ENCODE measurements at regions not wholly inside any gene's neighbourhood (a gene's known extent, or its start where the extent isn't known, plus 50 kb on each side); places are given as distances from the start of the nearest gene placed in this dataset.

DNA sequence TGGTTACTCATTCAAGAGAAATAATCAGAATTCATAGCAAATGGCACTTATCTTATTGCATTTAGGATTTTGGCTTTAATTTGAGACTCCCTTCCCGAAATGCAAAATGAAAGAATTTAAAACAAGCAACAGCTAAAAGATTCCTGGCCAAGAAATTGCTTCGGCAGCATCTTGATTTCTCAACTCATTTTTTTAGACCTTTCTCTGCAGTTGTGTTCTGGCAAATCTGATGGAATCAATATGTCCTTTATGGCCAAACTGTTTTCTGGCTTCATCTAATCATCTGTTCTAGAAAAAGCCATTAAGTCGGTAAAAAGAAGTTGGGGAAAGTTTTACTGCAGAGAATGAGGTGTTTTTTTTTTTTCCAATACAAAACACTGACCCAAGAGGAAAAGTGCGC lies 172.1 kb downstream of the SLC16A9 start:
- TF ChIP-seq, protein P1, sequence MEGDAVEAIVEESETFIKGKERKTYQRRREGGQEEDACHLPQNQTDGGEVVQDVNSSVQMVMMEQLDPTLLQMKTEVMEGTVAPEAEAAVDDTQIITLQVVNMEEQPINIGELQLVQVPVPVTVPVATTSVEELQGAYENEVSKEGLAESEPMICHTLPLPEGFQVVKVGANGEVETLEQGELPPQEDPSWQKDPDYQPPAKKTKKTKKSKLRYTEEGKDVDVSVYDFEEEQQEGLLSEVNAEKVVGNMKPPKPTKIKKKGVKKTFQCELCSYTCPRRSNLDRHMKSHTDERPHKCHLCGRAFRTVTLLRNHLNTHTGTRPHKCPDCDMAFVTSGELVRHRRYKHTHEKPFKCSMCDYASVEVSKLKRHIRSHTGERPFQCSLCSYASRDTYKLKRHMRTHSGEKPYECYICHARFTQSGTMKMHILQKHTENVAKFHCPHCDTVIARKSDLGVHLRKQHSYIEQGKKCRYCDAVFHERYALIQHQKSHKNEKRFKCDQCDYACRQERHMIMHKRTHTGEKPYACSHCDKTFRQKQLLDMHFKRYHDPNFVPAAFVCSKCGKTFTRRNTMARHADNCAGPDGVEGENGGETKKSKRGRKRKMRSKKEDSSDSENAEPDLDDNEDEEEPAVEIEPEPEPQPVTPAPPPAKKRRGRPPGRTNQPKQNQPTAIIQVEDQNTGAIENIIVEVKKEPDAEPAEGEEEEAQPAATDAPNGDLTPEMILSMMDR (conservative IDR thresholded peaks at IDR 0.05; ENCODE audit: low read depth), result no peak
- ChIA-PET POLR2A (ENCODE audit: low non-redundant PET) (no interaction called here), CTCF (no interaction called here)
- DNase-seq (ENCODE audit: low spot score), result no peak
- no peak overlapping the region for H3K27ac ChIP-seq

DNA sequence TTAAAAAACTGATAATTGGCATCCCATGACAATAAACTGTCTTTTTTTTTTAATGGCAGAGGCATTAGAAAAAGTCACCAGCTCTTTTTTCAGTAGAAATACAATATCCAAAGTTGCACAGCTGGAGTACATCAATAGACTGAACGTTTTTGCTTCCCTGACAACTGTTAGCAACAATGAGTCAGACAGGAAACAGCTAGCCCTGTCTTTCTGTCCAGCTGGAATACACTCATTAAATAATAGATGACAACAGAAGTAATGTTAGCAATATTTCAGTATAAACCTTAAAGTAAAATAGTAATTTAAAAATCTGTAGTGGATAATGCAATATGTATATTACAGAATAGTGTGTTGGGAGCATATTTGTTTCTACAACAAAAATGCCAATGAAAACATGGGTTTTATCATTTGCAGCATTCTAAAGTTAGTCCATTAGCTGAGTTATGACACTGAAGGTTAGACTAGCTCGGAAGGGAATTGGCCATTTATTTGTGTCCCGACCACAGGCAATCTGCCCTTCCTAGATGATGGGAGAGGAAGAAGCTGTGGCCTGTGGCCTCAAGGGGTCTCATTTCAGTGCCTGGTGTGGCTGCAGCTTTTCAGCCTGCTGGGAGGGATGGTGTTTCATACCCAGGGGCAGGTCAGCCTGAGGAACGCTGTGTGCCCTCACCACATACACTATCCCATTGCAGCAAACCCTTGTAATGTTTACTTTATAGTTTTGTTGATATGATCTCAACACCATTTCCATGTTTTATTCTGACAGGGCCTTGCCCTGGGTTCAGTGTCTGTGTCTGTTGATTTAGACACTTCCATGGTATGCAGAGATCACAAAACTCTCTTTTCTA lies 173.3 kb downstream of the SLC16A9 start:
- DNase-seq (ENCODE audit: low spot score), result peak; percentile 25

DNA sequence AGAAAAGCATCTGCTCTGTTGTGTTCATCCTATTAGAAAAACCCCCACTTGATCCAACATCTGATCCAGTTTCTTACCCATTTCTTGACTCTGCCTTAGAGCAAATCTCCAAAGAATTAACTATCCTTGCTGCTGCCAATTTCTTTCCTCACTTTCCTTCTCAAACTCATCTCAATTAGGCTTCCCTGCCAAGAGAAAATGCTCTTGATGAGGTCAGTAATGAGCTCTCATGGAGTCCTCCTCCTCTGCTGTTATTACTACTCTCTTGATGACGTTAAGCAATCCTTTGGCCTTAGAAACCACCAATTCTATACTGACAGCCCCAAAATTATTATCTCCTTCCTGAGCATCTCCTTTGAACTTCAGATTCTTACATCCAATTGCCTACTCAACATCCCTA lies 162.0 kb upstream of the FAM13C start:
- CTCF ChIA-PET, result no interaction called here
- POLR2A ChIA-PET (ENCODE audit: low non-redundant PET), result no interaction called here
- TF ChIP-seq, protein P1 (conservative IDR thresholded peaks at IDR 0.05; ENCODE audit: low read depth), result no peak
- no peak for DNase-seq (ENCODE audit: low spot score)
- H3K27ac ChIP-seq, result no peak overlapping the region

More for the DNA sequence above, 173.3 kb downstream of the SLC16A9 start:
- CTCF ChIA-PET, result interaction anchor here (0.7 kb wide), 1 partner anchor 27 kb away, joined by 4 read pairs; no protein-coding TSS in a partner anchor
- POLR2A ChIA-PET (ENCODE audit: low non-redundant PET), result no interaction called here
- H3K27ac ChIP-seq, result no peak overlapping the region
- TF ChIP-seq, protein P1 (conservative IDR thresholded peaks at IDR 0.05; ENCODE audit: low read depth), result no peak

DNA sequence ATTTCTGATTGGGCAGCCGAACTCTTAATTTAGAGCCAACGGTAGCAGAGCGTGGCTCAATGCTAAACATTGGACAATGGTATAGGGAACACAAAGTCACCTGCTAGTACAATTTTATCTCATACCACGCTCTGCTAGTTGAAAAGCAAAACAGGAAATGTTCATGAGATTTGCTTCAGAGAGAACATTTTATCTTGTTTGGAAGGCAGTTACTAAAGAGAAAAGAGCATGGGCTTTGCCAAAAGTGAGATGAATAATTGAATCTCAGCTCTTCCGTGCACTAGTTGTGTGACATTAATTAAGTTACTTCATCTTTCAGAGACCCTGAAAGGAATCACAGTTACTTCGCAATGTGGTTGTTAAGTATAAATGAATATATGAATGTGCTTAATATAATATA lies 161.5 kb upstream of the FAM13C start:
- TF ChIP-seq, protein P1 (conservative IDR thresholded peaks at IDR 0.05; ENCODE audit: low read depth), result no peak
- H3K27ac ChIP-seq, result no peak overlapping the region
- no peak for DNase-seq (ENCODE audit: low spot score)
- CTCF ChIA-PET, result no interaction called here
- POLR2A ChIA-PET (ENCODE audit: low non-redundant PET), result no interaction called here

DNA sequence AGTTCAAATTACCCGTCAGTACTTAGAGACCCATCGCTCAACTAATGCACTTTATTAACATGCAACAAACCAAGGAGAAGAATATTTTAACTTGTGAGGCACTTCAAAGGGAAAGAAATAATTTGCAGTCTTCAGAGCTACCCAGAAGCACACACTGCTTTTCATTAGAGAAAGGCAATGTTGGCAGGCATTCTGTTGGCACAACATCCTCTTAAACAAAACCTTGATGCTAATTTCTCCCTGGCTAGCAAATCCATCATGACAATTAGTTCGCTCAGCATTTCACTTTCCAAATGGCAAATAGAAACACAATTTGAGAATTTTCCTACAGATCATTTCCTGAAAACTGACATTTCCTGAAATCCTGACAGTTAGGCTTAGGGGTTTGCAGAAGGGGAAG lies 155.6 kb upstream of the FAM13C start:
- POLR2A ChIA-PET (ENCODE audit: low non-redundant PET), result no interaction called here
- DNase-seq (ENCODE audit: low spot score), result no peak
- TF ChIP-seq, protein P1 (conservative IDR thresholded peaks at IDR 0.05; ENCODE audit: low read depth), result no peak
- CTCF ChIA-PET, result interaction anchor here (1.5 kb wide), 1 partner anchor 46 kb away, joined by 3 read pairs; no protein-coding TSS in a partner anchor
- no peak overlapping the region for H3K27ac ChIP-seq

GRCh38 chr10:59517341-59517899 lies 155.1 kb upstream of the FAM13C start:
- POLR2A ChIA-PET (ENCODE audit: low non-redundant PET), result no interaction called here
- no peak overlapping the region for H3K27ac ChIP-seq
- no peak for DNase-seq (ENCODE audit: low spot score)
- TF ChIP-seq, protein P1 (conservative IDR thresholded peaks at IDR 0.05; ENCODE audit: low read depth), result no peak
- CTCF ChIA-PET, result interaction anchor here (0.6 to 1.5 kb wide), 3 partner anchors 45 to 277 kb away, joined by 3 read pairs; no protein-coding TSS in a partner anchor
